Fibroblast of mammary gland (primary cell): ENCODE measurements at regions not wholly inside any gene's neighbourhood (a gene's known extent, or its start where the extent isn't known, plus 50 kb on each side); places are given as distances from the start of the nearest gene placed in this dataset.

Experiments
- DNase-seq: peaks from one replicate; pipeline ENCODE4 v3.0.0-alpha.2; 2010; ENCODE audit warnings: low read depth
- H3K4me3 ChIP-seq: 2 replicates; pipeline ENCODE4 v1.5.1; 2011; ENCODE audit warnings: low read depth, mild to moderate bottlenecking, low read length, moderate library complexity; ENCODE audit not compliant: control insufficient read depth
- TF ChIP-seq, protein P1 (sequence below): conservative IDR thresholded peaks from 2 replicates; pipeline ENCODE4 v1.5.1; 2011; ENCODE audit warnings: low read depth, low read length, inconsistent platforms; ENCODE audit not compliant: control insufficient read depth, insufficient read depth

DNA sequence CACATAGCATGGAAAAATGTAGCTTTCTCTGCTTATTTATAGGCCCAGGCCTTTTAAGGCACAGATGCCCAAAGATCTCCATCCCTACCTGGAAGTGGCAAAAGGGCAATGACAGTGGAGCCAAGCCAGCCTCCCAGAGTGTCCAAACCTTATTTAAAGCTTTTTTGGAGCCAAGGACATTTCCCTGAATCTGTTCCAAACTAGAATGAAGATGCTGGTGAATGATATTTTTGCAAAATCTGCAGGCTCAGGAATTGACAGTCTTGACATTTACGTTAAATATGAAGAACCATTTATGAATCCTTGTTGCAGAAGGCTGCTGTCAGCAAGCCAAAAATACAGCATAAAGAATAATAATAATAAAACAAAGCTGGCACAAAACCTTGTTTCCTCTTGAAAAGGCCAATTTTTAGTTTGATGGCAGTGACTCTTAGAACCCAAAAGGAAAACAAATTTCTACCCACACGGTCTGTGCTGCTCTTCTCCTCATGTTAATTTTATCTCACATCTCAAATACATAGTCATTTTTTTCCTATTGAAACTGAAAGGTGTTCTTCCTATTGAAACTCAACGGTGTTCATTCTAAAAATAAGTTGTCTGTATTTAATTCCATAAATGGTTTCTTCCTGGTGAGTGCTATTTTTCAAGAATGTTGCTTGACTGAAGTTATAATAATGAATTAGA lies 206.3 kb upstream of the TBL1X start:
- TF ChIP-seq, protein P1, sequence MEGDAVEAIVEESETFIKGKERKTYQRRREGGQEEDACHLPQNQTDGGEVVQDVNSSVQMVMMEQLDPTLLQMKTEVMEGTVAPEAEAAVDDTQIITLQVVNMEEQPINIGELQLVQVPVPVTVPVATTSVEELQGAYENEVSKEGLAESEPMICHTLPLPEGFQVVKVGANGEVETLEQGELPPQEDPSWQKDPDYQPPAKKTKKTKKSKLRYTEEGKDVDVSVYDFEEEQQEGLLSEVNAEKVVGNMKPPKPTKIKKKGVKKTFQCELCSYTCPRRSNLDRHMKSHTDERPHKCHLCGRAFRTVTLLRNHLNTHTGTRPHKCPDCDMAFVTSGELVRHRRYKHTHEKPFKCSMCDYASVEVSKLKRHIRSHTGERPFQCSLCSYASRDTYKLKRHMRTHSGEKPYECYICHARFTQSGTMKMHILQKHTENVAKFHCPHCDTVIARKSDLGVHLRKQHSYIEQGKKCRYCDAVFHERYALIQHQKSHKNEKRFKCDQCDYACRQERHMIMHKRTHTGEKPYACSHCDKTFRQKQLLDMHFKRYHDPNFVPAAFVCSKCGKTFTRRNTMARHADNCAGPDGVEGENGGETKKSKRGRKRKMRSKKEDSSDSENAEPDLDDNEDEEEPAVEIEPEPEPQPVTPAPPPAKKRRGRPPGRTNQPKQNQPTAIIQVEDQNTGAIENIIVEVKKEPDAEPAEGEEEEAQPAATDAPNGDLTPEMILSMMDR: no peak
- no peak for DNase-seq
- no peak overlapping the region for H3K4me3 ChIP-seq

DNA sequence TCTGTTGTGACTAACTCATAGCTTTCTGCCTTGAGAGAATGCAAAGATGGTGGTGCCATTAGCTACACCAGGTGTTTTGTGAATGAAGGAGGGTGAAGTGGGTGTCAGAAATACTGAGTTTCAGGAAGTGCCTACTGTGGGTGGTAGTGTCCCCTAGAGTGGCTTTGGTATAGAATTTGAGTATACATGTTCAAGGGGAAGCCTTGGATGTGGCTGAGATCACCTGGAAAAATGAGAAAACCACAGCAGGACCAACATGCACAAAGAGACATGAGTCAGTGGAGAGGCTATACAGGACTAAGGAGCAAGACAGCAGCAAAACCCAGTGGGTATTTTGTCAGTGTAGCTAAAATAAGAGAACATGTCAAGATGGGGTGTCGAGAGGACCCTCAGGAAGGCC lies 204.3 kb upstream of the TBL1X start:
- H3K4me3 ChIP-seq: no peak overlapping the region
- DNase-seq: no peak
- TF ChIP-seq, protein P1: no peak

DNA sequence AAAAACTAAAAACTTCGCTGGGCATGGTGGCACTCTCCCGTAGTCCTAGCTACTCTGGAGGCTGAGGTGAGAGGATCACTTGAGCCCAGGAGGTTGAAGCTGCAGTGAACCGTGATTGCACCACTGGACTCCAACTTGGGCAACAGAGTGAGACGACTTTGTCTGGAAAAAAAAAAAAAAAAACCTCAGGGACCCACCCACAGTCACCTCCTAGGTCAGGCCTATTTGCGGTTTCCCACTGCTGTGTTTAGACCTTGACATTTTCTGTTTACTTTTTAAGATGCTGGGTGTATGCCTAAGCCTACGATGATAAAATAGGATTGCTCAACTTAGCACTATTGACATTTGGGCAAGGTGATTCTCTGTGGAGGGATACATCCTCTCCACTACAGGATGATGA lies 197.4 kb upstream of the TBL1X start:
- TF ChIP-seq, protein P1: no peak
- no peak for DNase-seq
- H3K4me3 ChIP-seq: no peak overlapping the region

DNA sequence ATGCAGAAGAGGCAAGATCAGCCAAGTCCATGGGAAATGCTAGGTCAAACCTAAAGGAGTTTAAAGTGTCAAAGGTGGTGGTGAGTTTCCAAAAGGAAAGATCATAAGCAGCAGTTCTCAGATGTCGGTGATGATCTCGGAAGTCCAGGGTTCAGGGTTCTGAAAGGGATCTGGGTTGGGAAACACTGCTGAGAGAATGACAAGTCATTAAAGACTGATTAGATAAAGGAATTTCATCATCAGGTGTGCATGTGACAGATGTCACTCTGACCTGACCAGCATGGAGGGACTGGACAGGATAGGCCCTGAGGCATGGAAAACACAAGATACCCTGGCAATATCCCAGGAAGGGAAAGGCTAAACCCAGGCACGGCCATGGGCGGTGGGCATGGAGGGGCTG lies 195.7 kb upstream of the TBL1X start:
- no peak for DNase-seq
- H3K4me3 ChIP-seq: no peak overlapping the region
- TF ChIP-seq, protein P1: no peak

DNA sequence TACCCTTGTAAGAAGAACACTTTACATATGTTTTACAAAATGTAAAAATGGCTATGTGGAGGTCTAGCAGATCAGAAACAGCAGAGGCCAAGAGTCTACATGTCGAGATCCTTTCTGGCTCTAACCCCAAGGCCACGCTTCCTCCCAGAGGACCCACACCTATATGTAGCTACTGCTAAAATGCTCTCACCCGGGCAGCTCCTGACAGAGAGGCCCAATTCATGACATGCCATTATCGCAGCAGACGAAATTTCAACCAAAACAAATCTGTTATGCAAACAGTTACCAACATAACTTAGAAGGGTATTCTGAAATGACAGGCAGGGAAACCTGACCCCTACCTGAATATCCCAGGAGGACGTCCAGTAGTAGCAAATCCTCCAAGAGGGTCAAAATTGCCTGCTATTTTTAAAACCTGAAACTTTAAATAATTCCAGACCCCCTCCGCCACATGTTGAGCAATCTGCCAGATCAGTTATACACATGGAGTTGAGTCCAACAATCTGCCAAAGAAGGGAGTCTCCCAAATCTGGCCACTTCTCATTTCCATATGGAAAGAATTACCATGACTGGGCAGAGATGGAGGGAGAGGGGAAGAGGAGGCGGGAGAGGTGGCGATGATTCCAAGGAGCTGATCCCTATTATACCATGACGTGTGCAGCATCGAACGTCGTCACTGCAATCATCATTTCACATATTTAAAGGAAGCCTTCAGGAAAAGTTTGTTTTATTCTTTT lies 192.9 kb upstream of the TBL1X start:
- peak; percentile 84 for DNase-seq
- no peak overlapping the region for H3K4me3 ChIP-seq
- TF ChIP-seq, protein P1: no peak

DNA sequence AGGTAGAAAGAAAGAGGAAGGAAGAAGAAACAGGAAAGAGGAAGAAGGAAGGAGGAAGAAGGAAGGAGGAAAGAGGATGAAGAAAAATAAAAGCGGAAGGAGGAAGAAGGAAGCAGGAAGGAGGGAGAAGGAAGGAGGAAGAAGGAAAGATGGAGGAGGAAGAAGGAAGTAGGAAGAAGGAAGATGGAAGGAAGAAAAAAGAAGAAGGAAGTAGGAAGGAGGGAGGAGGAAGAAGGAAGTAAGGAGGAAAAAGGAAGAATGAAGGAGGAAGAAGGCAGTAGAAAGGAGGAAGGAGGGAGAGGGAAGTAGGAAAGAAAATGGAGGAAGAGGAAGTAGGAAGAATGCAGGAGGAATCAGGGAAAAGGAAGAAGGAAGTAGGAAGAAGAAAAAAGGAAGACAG lies 191.1 kb upstream of the TBL1X start:
- TF ChIP-seq, protein P1: no peak
- DNase-seq: no peak

More for the DNA sequence above, 191.1 kb upstream of the TBL1X start:
- no peak overlapping the region for H3K4me3 ChIP-seq
